ENCODE measurements at regions not wholly inside any gene's neighbourhood (a gene's known extent, or its start where the extent isn't known, plus 50 kb on each side); places are given as distances from the start of the nearest gene placed in this dataset.
A peak's percentile ranks its signal among the peaks of the same experiment; 100 is the strongest.
"Not testable (repeated sequence)": the region's sequence is repeated elsewhere in the genome, so short reads cannot be mapped to it uniquely, and the experiment has no call there.

GRCh38 chr6:40671694-40672050, 84.5 kb upstream of the LRFN2 start:
- no peak for DNase-seq

GRCh38 chr6:40671001-40671693, 84.0 kb upstream of the LRFN2 start:
- no peak for DNase-seq

- DNase-seq, result peak; percentile 42
Observed at GRCh38 chr6:40669343-40669742, 82.2 kb upstream of the LRFN2 start.

GRCh38 chr6:40668203-40668602, 81.0 kb upstream of the LRFN2 start:
- DNase-seq, result no peak

DNA sequence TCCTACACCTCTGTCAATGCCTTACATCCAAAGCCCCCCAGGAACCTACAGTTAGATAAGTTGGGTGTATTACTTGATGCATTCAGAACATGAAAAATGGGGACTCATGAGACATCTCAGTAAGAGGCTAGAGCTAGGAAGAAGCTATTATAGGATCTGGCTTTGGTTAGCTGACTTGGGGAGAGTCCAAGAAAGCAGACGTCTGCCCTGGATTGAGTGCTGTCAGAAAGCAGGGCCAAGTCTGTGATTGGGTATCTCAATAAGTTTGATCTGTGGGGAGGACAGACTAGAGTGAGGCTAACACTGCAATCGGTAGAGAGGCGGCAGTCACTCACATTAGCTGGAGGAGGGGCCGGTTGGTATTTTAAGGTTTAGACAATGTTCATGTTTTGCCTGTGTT, 79.4 kb upstream of the LRFN2 start:
- DNase-seq, result no peak

DNA sequence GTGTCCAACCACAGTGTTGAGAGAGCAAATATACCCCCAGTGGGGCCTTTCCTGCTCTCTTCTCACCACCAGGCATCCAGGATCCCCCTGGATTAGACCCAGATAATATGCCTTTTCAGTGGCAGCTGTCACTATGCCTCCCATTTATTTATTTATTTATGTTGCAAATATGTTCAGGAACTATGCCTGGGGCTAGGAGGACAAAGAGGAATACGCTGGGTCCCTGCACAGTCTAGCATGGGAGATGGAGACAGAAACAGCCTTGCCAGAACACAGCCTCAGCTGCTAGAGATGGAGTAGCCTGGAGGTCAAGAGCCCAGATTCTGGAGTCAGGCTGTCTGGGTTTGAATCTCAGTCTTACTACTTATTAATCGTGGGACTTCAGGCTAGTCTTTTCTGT, 74.6 kb upstream of the LRFN2 start:
- DNase-seq, result no peak

DNA sequence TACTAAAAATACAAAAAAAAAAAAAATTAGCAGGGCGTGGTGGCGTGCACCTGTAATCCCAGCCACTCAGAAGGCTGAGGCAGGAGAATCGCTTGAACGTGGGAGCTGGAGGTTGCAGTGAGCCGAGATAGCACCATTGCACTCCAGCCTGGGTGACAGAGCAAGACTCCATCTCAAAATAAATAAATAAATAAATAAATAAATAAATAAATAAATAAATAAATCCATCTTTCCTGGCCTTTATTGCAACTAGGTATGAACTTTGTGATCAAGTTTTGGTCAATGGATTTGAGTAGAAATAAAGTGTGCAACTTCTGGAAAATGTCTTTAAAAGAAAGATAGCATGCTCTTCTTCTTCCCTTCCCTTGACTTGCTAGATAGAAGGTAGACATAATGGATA, 69.6 kb upstream of the LRFN2 start:
- DNase-seq, result not testable (repeated sequence)

GRCh38 chr6:40654828-40655227, 67.7 kb upstream of the LRFN2 start:
- DNase-seq, result no peak

DNA sequence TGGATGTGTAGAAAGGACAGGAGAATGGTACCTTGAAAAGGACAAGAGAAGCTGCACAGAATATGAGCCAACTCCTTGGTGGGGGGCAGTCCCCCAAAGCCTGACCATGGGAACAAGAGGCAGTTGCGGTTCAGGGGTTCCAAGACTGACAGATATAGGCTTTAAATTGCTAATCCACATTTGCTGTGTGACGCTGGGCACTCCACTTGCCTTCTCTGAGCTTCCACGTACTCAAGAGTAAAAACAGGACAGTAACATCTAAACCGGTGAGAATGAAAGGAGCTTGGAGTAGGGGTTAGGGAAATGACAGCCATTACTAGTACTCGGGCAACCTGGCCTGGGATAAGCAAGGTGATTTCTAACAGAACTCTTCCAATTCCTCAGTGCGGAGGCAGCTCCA, 57.9 kb upstream of the LRFN2 start:
- DNase-seq, result no peak

DNA sequence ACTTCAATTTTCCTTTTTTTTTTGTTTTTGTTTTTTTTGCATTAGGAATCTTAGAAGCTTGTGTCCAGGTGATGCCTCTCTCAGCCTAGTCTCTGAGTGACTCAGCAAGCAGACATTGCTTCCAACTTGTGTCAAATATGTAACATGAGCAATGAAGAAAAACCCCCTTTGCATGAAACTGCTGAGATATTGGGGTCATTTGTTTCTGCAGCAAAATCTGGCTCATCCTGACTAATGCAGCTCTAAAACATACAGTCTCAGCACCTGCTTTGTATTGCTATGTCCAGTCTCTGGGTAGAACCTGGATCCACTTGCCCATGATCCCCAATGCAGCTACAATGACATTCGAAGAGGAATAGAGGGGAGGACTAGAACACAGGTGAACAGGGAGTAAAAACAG, 55.7 kb upstream of the LRFN2 start:
- no peak for DNase-seq

DNA sequence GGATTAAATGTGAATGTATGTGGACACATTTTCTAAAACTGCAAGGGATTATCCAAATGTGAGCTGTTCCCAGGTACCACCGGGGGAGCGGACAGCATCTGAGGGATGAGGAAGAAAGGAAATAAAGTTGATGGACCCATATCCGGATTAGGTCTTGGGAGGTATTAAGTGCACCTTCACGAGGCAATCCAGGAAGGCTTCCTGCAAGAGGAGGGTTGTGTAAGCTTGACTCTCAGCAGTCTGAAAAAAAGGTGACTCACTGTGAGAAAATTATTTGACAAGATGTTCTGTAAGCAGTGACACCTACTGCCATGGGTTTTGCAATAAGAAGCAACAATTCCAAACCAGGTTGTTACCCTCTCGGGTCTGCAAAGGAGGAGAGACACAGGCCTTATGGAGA, 55.0 kb upstream of the LRFN2 start:
- no peak for DNase-seq

GRCh38 chr6:40640599-40641227, 53.5 kb upstream of the LRFN2 start:
- DNase-seq, result no peak
